ENCODE measurements at regions not wholly inside any gene's neighbourhood (a gene's known extent, or its start where the extent isn't known, plus 50 kb on each side); places are given as distances from the start of the nearest gene placed in this dataset.

GRCh38 chr3:17972030-17972429 lies 229.6 kb upstream of the TBC1D5 start:
- H3K4me3 ChIP-seq (ENCODE audit: control insufficient read depth in 2 of 3, extremely low read depth in 1 of 3, insufficient read depth in 2 of 3, low read depth in 1 of 3, low read length in 3 of 3) = no peak overlapping the region
- no peak overlapping the region for H3K4me2 ChIP-seq (ENCODE audit: control insufficient read depth, extremely low read depth, insufficient read depth, low read depth, low read length)
- no peaks in the 10 kb centered on the region for H3K4me1 ChIP-seq (ENCODE audit: control insufficient read depth, extremely low read depth, insufficient read depth, low read length)
- H3K27ac ChIP-seq (ENCODE audit: control insufficient read depth, insufficient read depth, low read length) = no peak overlapping the region
- no peak for DNase-seq (ENCODE audit: low read depth, low spot score)
- H3K9me1 ChIP-seq (ENCODE audit: control insufficient read depth, extremely low read depth, insufficient read depth, low read length) = no peaks in the 10 kb centered on the region
- no peaks in the 10 kb centered on the region for H3K79me2 ChIP-seq (ENCODE audit: control insufficient read depth, insufficient read depth, low read length)
- dilution Hi-C loops (cut with MboI; ENCODE audit: extremely low pct_ligation_motif_present, low sequenced_read_pairs) = no loop called here
- FAIRE-seq = no peak
- no peak overlapping the region for H2AFZ ChIP-seq (ENCODE audit: control insufficient read depth, low read length)
- no peaks in the 10 kb centered on the region for H3K27me3 ChIP-seq (ENCODE audit: control insufficient read depth, extremely low read depth, insufficient read depth, low read length)
- H3K9ac ChIP-seq (ENCODE audit: control insufficient read depth, extremely low read depth, insufficient read depth, low read length) = no peak overlapping the region
- H3K9me3 ChIP-seq (ENCODE audit: control insufficient read depth, low read depth, low read length) = no peaks in the 10 kb centered on the region
- TF ChIP-seq EZH2 (IDR thresholded peaks at IDR 0.05; ENCODE audit: low read length) (no peak), CTCF (optimal IDR thresholded peaks at IDR 0.05 in 1 of 3, IDR thresholded peaks at IDR 0.05 in 1 of 3, conservative IDR thresholded peaks at IDR 0.05 in 1 of 3; ENCODE audit: extremely low read depth in 1 of 3, insufficient read depth in 2 of 3, low read length in 3 of 3) (no peak)
- no peaks in the 10 kb centered on the region for H3K36me3 ChIP-seq (ENCODE audit: control insufficient read depth in 2 of 2, extremely low read depth in 1 of 2, insufficient read depth in 2 of 2, low read length in 2 of 2)
- H4K20me1 ChIP-seq (ENCODE audit: control insufficient read depth, extremely low read depth, insufficient read depth, low read length) = no peaks in the 10 kb centered on the region

GRCh38 chr3:17969985-17970568 lies 227.6 kb upstream of the TBC1D5 start:
- Histone ChIP-seq H3K27ac (ENCODE audit: control insufficient read depth, insufficient read depth, low read length) (no peak overlapping the region), H3K4me2 (ENCODE audit: control insufficient read depth, extremely low read depth, insufficient read depth, low read depth, low read length) (no peak overlapping the region), H3K4me3 (ENCODE audit: control insufficient read depth in 2 of 3, extremely low read depth in 1 of 3, insufficient read depth in 2 of 3, low read depth in 1 of 3, low read length in 3 of 3) (no peak overlapping the region), H3K79me2 (ENCODE audit: control insufficient read depth, insufficient read depth, low read length) (no peaks in the 10 kb centered on the region), H4K20me1 (ENCODE audit: control insufficient read depth, extremely low read depth, insufficient read depth, low read length) (no peaks in the 10 kb centered on the region), H3K9me1 (ENCODE audit: control insufficient read depth, extremely low read depth, insufficient read depth, low read length) (no peaks in the 10 kb centered on the region), H3K4me1 (ENCODE audit: control insufficient read depth, extremely low read depth, insufficient read depth, low read length) (no peaks in the 10 kb centered on the region), H3K36me3 (ENCODE audit: control insufficient read depth in 2 of 2, extremely low read depth in 1 of 2, insufficient read depth in 2 of 2, low read length in 2 of 2) (no peaks in the 10 kb centered on the region), H3K9ac (ENCODE audit: control insufficient read depth, extremely low read depth, insufficient read depth, low read length) (no peak overlapping the region), H3K27me3 (ENCODE audit: control insufficient read depth, extremely low read depth, insufficient read depth, low read length) (no peaks in the 10 kb centered on the region), H2AFZ (ENCODE audit: control insufficient read depth, low read length) (no peak overlapping the region), H3K9me3 (ENCODE audit: control insufficient read depth, low read depth, low read length) (no peaks in the 10 kb centered on the region)
- FAIRE-seq (no peak), DNase-seq (ENCODE audit: low read depth, low spot score) (no peak)
- dilution Hi-C loops (cut with MboI; ENCODE audit: extremely low pct_ligation_motif_present, low sequenced_read_pairs) = no loop called here
- no peak for TF ChIP-seq CTCF (optimal IDR thresholded peaks at IDR 0.05 in 1 of 3, IDR thresholded peaks at IDR 0.05 in 1 of 3, conservative IDR thresholded peaks at IDR 0.05 in 1 of 3; ENCODE audit: extremely low read depth in 1 of 3, insufficient read depth in 2 of 3, low read length in 3 of 3)
- TF ChIP-seq EZH2 (IDR thresholded peaks at IDR 0.05; ENCODE audit: low read length) = no peak
